ENCODE measurements at regions not wholly inside any gene's neighbourhood (a gene's known extent, or its start where the extent isn't known, plus 50 kb on each side); places are given as distances from the start of the nearest gene placed in this dataset.

DNA sequence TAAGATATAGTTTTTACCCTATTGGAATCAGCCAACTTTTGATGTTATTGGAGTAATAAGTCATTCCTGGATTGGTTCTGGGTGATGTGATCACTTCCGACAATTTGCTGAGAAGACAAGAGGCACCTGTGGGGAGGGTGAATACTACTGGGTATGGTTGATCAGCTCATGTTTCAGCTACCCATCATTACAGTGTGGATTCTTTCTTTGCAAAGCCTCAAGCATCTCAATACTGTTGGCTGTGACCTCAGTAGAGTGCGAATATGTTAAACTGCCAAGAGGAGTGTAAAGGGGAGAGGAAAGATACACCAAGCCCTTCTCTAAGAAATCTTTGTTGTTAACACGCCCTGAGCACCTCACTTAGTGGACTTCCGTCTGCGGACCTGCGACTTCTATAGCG lies 317.7 kb downstream of the TDRD15 start:
- DNase-seq = no peak
- CTCF ChIA-PET = no interaction called here
- no peak overlapping the region for H3K27ac Mint-ChIP-seq
- no peak overlapping the region for H3K4me3 Mint-ChIP-seq
- no peaks in the 10 kb centered on the region for H3K36me3 Mint-ChIP-seq
- ATAC-seq = no peak
- no peaks in the 10 kb centered on the region for H3K4me1 Mint-ChIP-seq
- H3K27me3 Mint-ChIP-seq = no peaks in the 10 kb centered on the region
- peaks cover 7% of the 10 kb centered on the region for H3K9me3 Mint-ChIP-seq (ENCODE audit: low read depth)

- CTCF ChIA-PET = no interaction called here
- H3K4me1 Mint-ChIP-seq = no peaks in the 10 kb centered on the region
- H3K9me3 Mint-ChIP-seq (ENCODE audit: low read depth) = peaks cover 2% of the 10 kb centered on the region
- H3K27me3 Mint-ChIP-seq = no peaks in the 10 kb centered on the region
- H3K36me3 Mint-ChIP-seq = no peaks in the 10 kb centered on the region
- H3K4me3 Mint-ChIP-seq = no peak overlapping the region
- ATAC-seq (no peak), DNase-seq (no peak)
- no peak overlapping the region for H3K27ac Mint-ChIP-seq
These were observed 319.8 kb downstream of the TDRD15 start for GRCh38 chr2:21443494-21444105.

GRCh38 chr2:21449881-21450280 lies 326.1 kb downstream of the TDRD15 start:
- Mint-ChIP-seq H3K27me3 (no peaks in the 10 kb centered on the region), H3K9me3 (ENCODE audit: low read depth) (peaks cover 3% of the 10 kb centered on the region), H3K36me3 (no peaks in the 10 kb centered on the region), H3K4me3 (no peak overlapping the region), H3K4me1 (no peaks in the 10 kb centered on the region), H3K27ac (no peak overlapping the region)
- DNase-seq (no peak), ATAC-seq (no peak)
- CTCF ChIA-PET = no interaction called here

DNA sequence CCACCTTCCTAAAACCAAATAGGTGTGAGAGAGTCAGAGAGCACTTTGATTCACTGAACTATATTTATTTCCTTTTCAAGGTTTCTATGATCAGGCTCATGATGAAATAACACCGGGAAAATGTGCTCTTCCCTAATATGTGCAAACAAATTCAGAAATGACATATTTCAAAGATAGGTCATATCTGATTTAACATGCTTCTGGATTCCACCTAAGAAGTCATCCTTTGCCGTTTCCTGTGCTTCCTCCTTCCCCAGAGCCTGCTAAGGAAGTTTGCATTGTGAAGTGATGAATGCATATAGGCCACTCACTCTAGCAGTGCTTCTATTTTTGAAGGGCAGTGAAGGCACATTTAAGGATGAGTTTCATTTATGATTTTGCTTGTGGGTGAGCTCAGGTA lies 327.6 kb downstream of the TDRD15 start:
- Mint-ChIP-seq H3K4me3 (no peak overlapping the region), H3K4me1 (no peaks in the 10 kb centered on the region), H3K27ac (no peak overlapping the region), H3K36me3 (no peaks in the 10 kb centered on the region), H3K27me3 (no peaks in the 10 kb centered on the region), H3K9me3 (ENCODE audit: low read depth) (peaks cover 3% of the 10 kb centered on the region)
- DNase-seq = no peak
- no peak for ATAC-seq
- CTCF ChIA-PET = no interaction called here

GRCh38 chr2:21452263-21452662 lies 328.5 kb downstream of the TDRD15 start:
- Mint-ChIP-seq H3K9me3 (ENCODE audit: low read depth) (peaks cover 3% of the 10 kb centered on the region), H3K36me3 (no peaks in the 10 kb centered on the region), H3K4me3 (no peak overlapping the region), H3K27me3 (no peaks in the 10 kb centered on the region), H3K27ac (no peak overlapping the region), H3K4me1 (no peaks in the 10 kb centered on the region)
- ATAC-seq (no peak), DNase-seq (no peak)
- CTCF ChIA-PET = no interaction called here

DNA sequence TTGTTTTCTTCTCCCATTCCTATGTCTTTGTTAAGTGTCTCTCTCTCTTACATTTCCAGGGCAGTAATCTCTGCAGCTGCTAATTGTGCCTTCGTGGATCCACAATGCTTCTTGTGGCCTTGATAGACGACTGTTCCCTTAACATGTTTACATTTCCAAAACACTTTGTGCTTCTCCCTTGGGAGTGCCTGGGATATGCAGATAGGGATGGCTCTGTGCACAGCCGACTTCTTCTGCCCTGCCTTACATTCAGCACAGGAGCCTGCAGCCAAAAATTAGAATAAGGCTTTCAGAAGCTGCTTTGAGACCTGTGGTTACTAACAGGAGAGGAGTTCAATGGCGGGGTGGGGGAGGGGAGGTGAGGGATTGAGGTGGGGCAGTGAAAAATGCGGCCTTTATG lies 328.9 kb downstream of the TDRD15 start:
- H3K27ac Mint-ChIP-seq = no peak overlapping the region
- no peak overlapping the region for H3K4me3 Mint-ChIP-seq
- H3K4me1 Mint-ChIP-seq = no peaks in the 10 kb centered on the region
- CTCF ChIA-PET = no interaction called here
- H3K27me3 Mint-ChIP-seq = no peaks in the 10 kb centered on the region
- peaks cover 3% of the 10 kb centered on the region for H3K9me3 Mint-ChIP-seq (ENCODE audit: low read depth)
- DNase-seq (no peak), ATAC-seq (no peak)
- no peaks in the 10 kb centered on the region for H3K36me3 Mint-ChIP-seq

DNA sequence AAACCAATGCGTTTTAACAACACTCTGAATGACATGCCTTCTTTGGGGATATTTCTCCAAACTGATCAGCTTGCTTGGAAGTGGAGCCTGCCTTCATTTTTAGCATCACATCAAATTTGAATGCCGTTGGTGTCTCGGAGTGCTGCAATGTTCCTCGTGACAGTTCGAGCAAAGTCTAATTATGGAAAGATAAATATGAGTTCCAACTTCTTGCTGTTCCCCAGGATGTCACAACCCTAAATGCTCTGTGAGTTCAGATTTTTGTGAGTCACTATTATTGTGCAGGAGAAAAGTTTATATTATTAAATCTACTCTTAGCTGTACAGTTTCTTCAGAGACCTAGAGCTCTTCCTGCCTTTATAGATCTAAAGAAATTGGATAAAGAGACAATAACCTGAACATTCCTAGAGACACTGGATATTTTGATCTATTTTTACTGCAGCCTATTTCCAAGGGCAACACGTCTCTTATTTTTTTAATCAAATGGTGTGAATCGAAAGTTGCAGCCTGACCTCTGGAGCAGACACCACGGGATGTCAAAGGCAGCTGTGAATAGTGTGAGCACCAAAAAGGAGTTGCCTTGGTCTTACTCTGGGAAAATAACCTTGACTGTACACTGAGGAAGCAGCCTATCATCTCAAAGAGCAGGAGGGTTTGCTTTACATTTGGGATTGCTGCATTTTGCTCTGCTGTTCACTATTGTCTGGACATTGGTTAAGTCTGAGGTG lies 330.1 kb downstream of the TDRD15 start:
- Mint-ChIP-seq H3K27me3 (no peaks in the 10 kb centered on the region), H3K4me3 (no peak overlapping the region), H3K27ac (no peak overlapping the region), H3K4me1 (no peaks in the 10 kb centered on the region), H3K36me3 (no peaks in the 10 kb centered on the region), H3K9me3 (ENCODE audit: low read depth) (peaks cover 3% of the 10 kb centered on the region)
- CTCF ChIA-PET = no interaction called here
- ATAC-seq (no peak), DNase-seq (no peak)

DNA sequence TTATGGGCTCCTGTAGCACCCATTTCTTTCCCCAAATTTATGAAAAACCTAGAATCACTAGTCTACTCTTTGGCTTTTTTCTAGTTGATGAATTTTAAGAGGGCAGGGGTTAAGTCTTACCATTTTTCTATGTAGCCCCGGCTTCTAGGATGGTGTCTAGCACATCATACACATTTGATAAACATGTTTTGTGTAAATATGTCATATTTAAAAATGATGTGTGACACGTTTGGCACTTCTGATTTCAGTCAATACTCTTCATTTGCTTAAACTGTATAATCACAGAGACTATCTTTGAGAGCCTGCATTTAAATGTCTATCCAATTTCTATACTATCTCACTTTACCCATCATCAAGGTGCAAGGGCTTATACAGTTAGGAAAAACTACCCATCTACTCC lies 331.1 kb downstream of the TDRD15 start:
- Mint-ChIP-seq H3K27ac (no peak overlapping the region), H3K9me3 (ENCODE audit: low read depth) (peaks cover 5% of the 10 kb centered on the region), H3K36me3 (no peaks in the 10 kb centered on the region), H3K27me3 (no peaks in the 10 kb centered on the region), H3K4me1 (no peaks in the 10 kb centered on the region), H3K4me3 (no peak overlapping the region)
- DNase-seq = no peak
- ATAC-seq = no peak
- CTCF ChIA-PET = no interaction called here

GRCh38 chr2:21461754-21462240 lies 338.0 kb downstream of the TDRD15 start:
- H3K4me3 Mint-ChIP-seq = no peak overlapping the region
- no peaks in the 10 kb centered on the region for H3K27me3 Mint-ChIP-seq
- H3K27ac Mint-ChIP-seq = no peak overlapping the region
- no peaks in the 10 kb centered on the region for H3K4me1 Mint-ChIP-seq
- CTCF ChIA-PET = no interaction called here
- ATAC-seq (no peak), DNase-seq (no peak)
- H3K9me3 Mint-ChIP-seq (ENCODE audit: low read depth) = peaks cover 5% of the 10 kb centered on the region
- no peaks in the 10 kb centered on the region for H3K36me3 Mint-ChIP-seq

GRCh38 chr2:21466341-21466927 lies 342.7 kb downstream of the TDRD15 start:
- ATAC-seq = no peak
- H3K27me3 Mint-ChIP-seq = no peaks in the 10 kb centered on the region
- CTCF ChIA-PET = no interaction called here
- H3K27ac Mint-ChIP-seq = no peak overlapping the region
- no peak for DNase-seq
- H3K36me3 Mint-ChIP-seq = no peaks in the 10 kb centered on the region
- H3K4me1 Mint-ChIP-seq = no peaks in the 10 kb centered on the region
- no peak overlapping the region for H3K4me3 Mint-ChIP-seq
- peaks cover 9% of the 10 kb centered on the region for H3K9me3 Mint-ChIP-seq (ENCODE audit: low read depth)

GRCh38 chr2:21467280-21467818 lies 343.6 kb downstream of the TDRD15 start:
- H3K27me3 Mint-ChIP-seq = no peaks in the 10 kb centered on the region
- no peak overlapping the region for H3K27ac Mint-ChIP-seq
- no peak for DNase-seq
- CTCF ChIA-PET = no interaction called here
- H3K36me3 Mint-ChIP-seq = no peaks in the 10 kb centered on the region
- H3K4me1 Mint-ChIP-seq = no peaks in the 10 kb centered on the region
- H3K9me3 Mint-ChIP-seq (ENCODE audit: low read depth) = peaks cover 9% of the 10 kb centered on the region
- ATAC-seq = no peak
- no peak overlapping the region for H3K4me3 Mint-ChIP-seq

DNA sequence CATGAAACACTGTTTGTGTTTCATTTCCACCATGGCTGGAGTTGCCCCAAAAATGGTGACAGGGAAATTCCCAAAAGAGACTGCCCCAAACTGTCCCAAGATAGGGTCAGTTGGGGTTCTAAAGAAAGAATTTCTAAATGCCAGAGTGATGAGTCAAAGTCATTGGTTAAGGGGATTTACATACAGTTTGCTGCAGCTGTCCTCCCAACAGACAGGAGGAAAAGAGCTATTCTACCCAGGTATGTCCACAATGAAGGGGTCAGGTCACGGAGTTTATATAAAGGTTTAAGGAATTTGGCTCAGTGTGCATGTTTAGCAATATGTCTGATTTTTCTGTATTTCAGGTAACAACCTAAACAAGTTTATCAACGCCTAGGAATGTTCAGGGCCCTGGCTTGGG lies 344.1 kb downstream of the TDRD15 start:
- H3K27me3 Mint-ChIP-seq = no peaks in the 10 kb centered on the region
- H3K4me3 Mint-ChIP-seq = no peak overlapping the region
- CTCF ChIA-PET = no interaction called here
- ATAC-seq (no peak), DNase-seq (no peak)
- H3K36me3 Mint-ChIP-seq = no peaks in the 10 kb centered on the region
- H3K27ac Mint-ChIP-seq = no peak overlapping the region
- H3K4me1 Mint-ChIP-seq = no peaks in the 10 kb centered on the region
- H3K9me3 Mint-ChIP-seq (ENCODE audit: low read depth) = peaks cover 9% of the 10 kb centered on the region

GRCh38 chr2:21468624-21469023 lies 344.9 kb downstream of the TDRD15 start:
- Mint-ChIP-seq H3K4me1 (no peaks in the 10 kb centered on the region), H3K4me3 (no peak overlapping the region), H3K27ac (no peak overlapping the region), H3K36me3 (no peaks in the 10 kb centered on the region), H3K27me3 (no peaks in the 10 kb centered on the region), H3K9me3 (ENCODE audit: low read depth) (peaks cover 9% of the 10 kb centered on the region)
- DNase-seq = no peak
- ATAC-seq = no peak
- CTCF ChIA-PET = no interaction called here

GRCh38 chr2:21469158-21469557 lies 345.4 kb downstream of the TDRD15 start:
- DNase-seq (no peak), ATAC-seq (no peak)
- Mint-ChIP-seq H3K27me3 (no peaks in the 10 kb centered on the region), H3K4me1 (no peaks in the 10 kb centered on the region), H3K27ac (no peak overlapping the region), H3K9me3 (ENCODE audit: low read depth) (peaks cover 9% of the 10 kb centered on the region), H3K4me3 (no peak overlapping the region), H3K36me3 (no peaks in the 10 kb centered on the region)
- CTCF ChIA-PET = no interaction called here

Measured in activated CD8-positive, alpha-beta memory T cell treated with anti-CD3 and anti-CD28 coated beads, Interleukin-2, amount 10 ng/mL, durations not matched to agents 7 days and 5 days (primary cell).